GM21723 (cell line): ENCODE measurements at regions not wholly inside any gene's neighbourhood (a gene's known extent, or its start where the extent isn't known, plus 50 kb on each side); places are given as distances from the start of the nearest gene placed in this dataset.

Experiments used
- ATAC-seq: cut with Tn5 transposase; IDR thresholded peaks from one replicate; pipeline ENCODE4 v1.9.1; 2021; ENCODE audit warnings: mild to moderate bottlenecking, moderate library complexity; ENCODE audit not compliant: unreplicated experiment

- no peak for ATAC-seq
These were observed 111.3 kb upstream of the FRMD6 start for GRCh38 chr14:51540364-51540763.

- ATAC-seq = no peak
These were observed 107.2 kb upstream of the FRMD6 start for GRCh38 chr14:51544471-51544870.

- no peak for ATAC-seq
These were observed 106.8 kb upstream of the FRMD6 start for GRCh38 chr14:51544901-51545300.

GRCh38 chr14:51545396-51545795 lies 106.3 kb upstream of the FRMD6 start:
- no peak for ATAC-seq

GRCh38 chr14:51546099-51546498 lies 105.6 kb upstream of the FRMD6 start:
- ATAC-seq = no peak

GRCh38 chr14:51546603-51547258 lies 105.0 kb upstream of the FRMD6 start:
- no peak for ATAC-seq

- ATAC-seq = no peak
These were observed 104.5 kb upstream of the FRMD6 start for GRCh38 chr14:51547260-51547659.

- no peak for ATAC-seq
These were observed 104.0 kb upstream of the FRMD6 start for GRCh38 chr14:51547701-51548100.

- ATAC-seq = no peak
These were observed 103.5 kb upstream of the FRMD6 start for GRCh38 chr14:51548187-51548586.

- no peak for ATAC-seq
These were observed 101.1 kb upstream of the FRMD6 start for GRCh38 chr14:51550636-51551035.

GRCh38 chr14:51552275-51552674 lies 99.4 kb upstream of the FRMD6 start:
- ATAC-seq = no peak

GRCh38 chr14:51552768-51553404 lies 98.8 kb upstream of the FRMD6 start:
- no peak for ATAC-seq

- no peak for ATAC-seq
These were observed 97.3 kb upstream of the FRMD6 start for GRCh38 chr14:51554339-51554920.

- no peak for ATAC-seq
These were observed 96.8 kb upstream of the FRMD6 start for GRCh38 chr14:51554953-51555352.

GRCh38 chr14:51561141-51561540 lies 90.6 kb upstream of the FRMD6 start:
- no peak for ATAC-seq

- ATAC-seq = no peak
These were observed 88.9 kb upstream of the FRMD6 start for GRCh38 chr14:51562816-51563215.

- ATAC-seq = no peak
These were observed 88.2 kb upstream of the FRMD6 start for GRCh38 chr14:51563560-51563959.

- ATAC-seq = no peak
These were observed 87.2 kb upstream of the FRMD6 start for GRCh38 chr14:51564460-51564859.

- no peak for ATAC-seq
These were observed 86.6 kb upstream of the FRMD6 start for GRCh38 chr14:51564986-51565604.

- no peak for ATAC-seq
These were observed 84.7 kb upstream of the FRMD6 start for GRCh38 chr14:51566831-51567582.

GRCh38 chr14:51568366-51568765 lies 83.3 kb upstream of the FRMD6 start:
- ATAC-seq = no peak
